Kidney (tissue), 13 donors: ENCODE measurements at regions not wholly inside any gene's neighbourhood (a gene's known extent, or its start where the extent isn't known, plus 50 kb on each side); places are given as distances from the start of the nearest gene placed in this dataset.
A peak's percentile ranks its signal among the peaks of the same experiment; 100 is the strongest.

Experiments
- DNase-seq, 5 donors: peaks; one replicate each; pipeline ENCODE4 v3.0.0-alpha.2; 2013 to 2020
- FAIRE-seq: peaks from 2 replicates; lab custom pipeline; 2012; peaks lifted over from hg19 to GRCh38; lab: Jason Lieb, UNC
- H3K27ac ChIP-seq, 2 donors: one replicate each; pipeline ENCODE4 v1.7.0; 2013; ENCODE audit warnings: low read depth in 2 of 2, low read length in 2 of 2, inconsistent platforms in 1 of 2
- H3K27me3 ChIP-seq: one replicate; pipeline ENCODE4 v1.7.1; 2013; ENCODE audit warnings: low read length, inconsistent platforms; ENCODE audit not compliant: control insufficient read depth, insufficient read depth
- H3K36me3 ChIP-seq, 3 donors: one replicate each; pipeline versions ENCODE4 v1.7.0 to v1.7.1; 2013; ENCODE audit warnings: low read length in 3 of 3, control low read depth in 1 of 3, inconsistent platforms in 1 of 3; ENCODE audit not compliant: insufficient read depth in 3 of 3, control insufficient read depth in 2 of 3
- H3K4me1 ChIP-seq, 3 donors: one replicate each; pipeline versions ENCODE4 v1.7.0 to v1.7.1; 2013; ENCODE audit warnings: low read length in 3 of 3, inconsistent platforms in 1 of 3, low read depth in 1 of 3; ENCODE audit not compliant: control insufficient read depth in 2 of 3, insufficient read depth in 2 of 3
- H3K4me3 ChIP-seq, 3 donors: one replicate each; pipeline versions ENCODE4 v1.7.0 to v1.8.1; 2013; ENCODE audit warnings: low read length in 3 of 3, control low read depth in 1 of 3, inconsistent platforms in 1 of 3
- H3K9ac ChIP-seq, 3 donors: one replicate each; pipeline versions ENCODE4 v1.7.0 to v1.7.1; 2013; ENCODE audit warnings: low read length in 3 of 3, control low read depth in 1 of 3, inconsistent platforms in 1 of 3
- H3K9me3 ChIP-seq, 3 donors: one replicate each; pipeline versions ENCODE4 v1.7.0 to v1.7.1; 2013; ENCODE audit warnings: low read length in 3 of 3, control low read depth in 1 of 3, inconsistent platforms in 1 of 3; ENCODE audit not compliant: control insufficient read depth in 2 of 3, insufficient read depth in 1 of 3
- intact Hi-C: fragments of 100-400 bp; cut with DNase I; formaldehyde crosslinking; loops from one replicate; pipeline ENCODE4 v1.11.1; 2022
- TF ChIP-seq, protein P1 (sequence below): IDR thresholded peaks from 3 replicates; pipeline ENCODE4 v1.5.1; 2012; ENCODE audit warnings: mild to moderate bottlenecking, moderate library complexity, borderline replicate concordance; ENCODE audit not compliant: insufficient read depth; ENCODE audit errors: extremely low read depth
- donor health status: control.
- donor health status: control.
- donor health status: control.
- donor health status: control.
- donor health status: control.
- donor health status: DM: yes; HTN: yes; CAD: no.
- donor health status: Normal renal cell carcinoma (clear cell type).

DNA sequence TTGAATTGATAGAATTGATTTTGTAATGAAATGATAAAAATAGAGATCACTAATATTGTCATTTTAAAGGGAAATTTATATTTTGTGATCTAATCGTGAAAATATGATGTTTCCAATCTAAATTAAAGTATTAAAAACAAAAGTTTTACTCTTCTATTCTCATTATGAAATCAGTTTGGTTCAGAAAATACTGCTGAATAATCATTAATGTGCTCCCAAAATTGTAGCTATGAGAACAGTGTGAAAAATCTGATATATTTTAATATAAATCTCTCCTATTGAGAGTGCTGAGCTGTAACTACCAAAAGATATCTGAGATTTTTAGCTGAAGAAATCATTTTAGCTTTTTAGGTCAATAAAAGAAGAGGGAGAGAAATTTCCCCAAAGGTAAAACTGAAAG, 287.5 kb upstream of the ANO3 start:
- Histone ChIP-seq H3K36me3 (no peaks in the 10 kb centered on the region), H3K27ac (no peak overlapping the region), H3K27me3 (no peaks in the 10 kb centered on the region), H3K4me1 (no peaks in the 10 kb centered on the region), H3K9me3 (no peaks in the 10 kb centered on the region), H3K4me3 (no peak overlapping the region), H3K9ac (no peak overlapping the region)
- TF ChIP-seq, protein P1, sequence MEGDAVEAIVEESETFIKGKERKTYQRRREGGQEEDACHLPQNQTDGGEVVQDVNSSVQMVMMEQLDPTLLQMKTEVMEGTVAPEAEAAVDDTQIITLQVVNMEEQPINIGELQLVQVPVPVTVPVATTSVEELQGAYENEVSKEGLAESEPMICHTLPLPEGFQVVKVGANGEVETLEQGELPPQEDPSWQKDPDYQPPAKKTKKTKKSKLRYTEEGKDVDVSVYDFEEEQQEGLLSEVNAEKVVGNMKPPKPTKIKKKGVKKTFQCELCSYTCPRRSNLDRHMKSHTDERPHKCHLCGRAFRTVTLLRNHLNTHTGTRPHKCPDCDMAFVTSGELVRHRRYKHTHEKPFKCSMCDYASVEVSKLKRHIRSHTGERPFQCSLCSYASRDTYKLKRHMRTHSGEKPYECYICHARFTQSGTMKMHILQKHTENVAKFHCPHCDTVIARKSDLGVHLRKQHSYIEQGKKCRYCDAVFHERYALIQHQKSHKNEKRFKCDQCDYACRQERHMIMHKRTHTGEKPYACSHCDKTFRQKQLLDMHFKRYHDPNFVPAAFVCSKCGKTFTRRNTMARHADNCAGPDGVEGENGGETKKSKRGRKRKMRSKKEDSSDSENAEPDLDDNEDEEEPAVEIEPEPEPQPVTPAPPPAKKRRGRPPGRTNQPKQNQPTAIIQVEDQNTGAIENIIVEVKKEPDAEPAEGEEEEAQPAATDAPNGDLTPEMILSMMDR: no peak
- intact Hi-C loops: no loop called here
- FAIRE-seq: peak; percentile 92
- DNase-seq: no peak

DNA sequence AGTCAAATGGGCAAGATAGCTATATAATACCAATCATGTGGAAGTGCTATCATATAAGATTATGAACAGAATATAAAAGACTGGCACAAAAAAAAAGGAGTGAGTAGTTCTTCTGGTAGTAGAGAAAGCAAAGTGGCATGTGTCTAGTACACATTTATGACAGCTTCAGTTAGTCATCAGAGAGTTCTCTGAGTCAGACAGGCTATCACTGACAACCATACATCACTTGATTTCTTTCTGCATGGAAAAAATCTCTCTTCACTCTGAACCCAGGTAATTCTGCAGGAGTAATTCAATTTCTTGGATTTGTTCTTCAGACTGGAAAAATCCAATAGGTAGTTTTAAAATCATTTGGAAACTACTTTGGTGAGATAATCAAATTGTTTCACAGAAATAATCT, 286.8 kb upstream of the ANO3 start:
- H3K27ac ChIP-seq: no peak overlapping the region
- H3K27me3 ChIP-seq: no peaks in the 10 kb centered on the region
- DNase-seq (no peak), FAIRE-seq (no peak)
- no peaks in the 10 kb centered on the region for H3K4me1 ChIP-seq
- intact Hi-C loops: no loop called here
- TF ChIP-seq, protein P1: no peak
- H3K4me3 ChIP-seq: no peak overlapping the region
- no peaks in the 10 kb centered on the region for H3K9me3 ChIP-seq
- no peaks in the 10 kb centered on the region for H3K36me3 ChIP-seq
- no peak overlapping the region for H3K9ac ChIP-seq

DNA sequence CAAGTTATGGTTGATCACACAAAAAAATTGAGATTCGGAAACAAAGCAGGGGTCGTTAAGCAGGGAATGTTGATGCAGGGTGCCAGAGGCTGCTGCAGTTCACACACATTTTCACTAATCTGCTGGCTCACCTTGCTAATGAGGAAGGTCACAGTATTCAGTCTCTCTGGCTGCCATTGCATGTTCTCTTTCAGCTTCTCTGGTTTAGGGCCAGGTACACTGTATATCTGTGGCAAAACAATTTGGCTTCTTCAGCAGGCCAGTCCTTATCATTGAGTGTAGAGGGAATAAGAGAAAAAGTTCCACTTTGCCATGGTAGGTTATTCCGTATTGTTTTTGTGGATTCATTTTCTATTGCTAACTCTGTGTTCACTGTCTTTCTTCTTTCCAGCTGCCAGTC, 283.7 kb upstream of the ANO3 start:
- Histone ChIP-seq H3K36me3 (no peaks in the 10 kb centered on the region), H3K27me3 (no peaks in the 10 kb centered on the region), H3K9me3 (no peaks in the 10 kb centered on the region), H3K4me3 (no peak overlapping the region), H3K9ac (no peak overlapping the region), H3K27ac (no peak overlapping the region), H3K4me1 (no peaks in the 10 kb centered on the region)
- intact Hi-C loops: no loop called here
- DNase-seq (no peak), FAIRE-seq (no peak)
- TF ChIP-seq, protein P1: no peak

DNA sequence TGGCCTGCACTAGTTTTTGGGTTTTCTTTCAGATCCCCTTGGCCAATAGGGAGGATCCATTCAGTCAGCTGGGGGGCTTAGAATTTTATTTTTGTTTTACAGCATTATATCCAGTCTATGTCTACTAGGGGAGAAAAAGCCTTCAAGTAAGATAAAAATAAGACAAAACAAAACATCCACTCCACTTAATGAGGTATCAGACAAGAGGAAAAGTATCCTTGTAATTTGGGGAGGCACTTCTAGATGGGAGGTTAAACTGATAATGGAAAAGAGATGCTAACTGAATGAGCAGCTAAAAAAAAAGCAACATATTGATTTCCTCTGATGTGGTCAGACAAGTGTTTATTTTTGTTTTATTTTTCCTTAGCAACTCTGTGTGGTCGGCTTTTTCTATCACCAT, 278.0 kb upstream of the ANO3 start:
- TF ChIP-seq, protein P1: no peak
- DNase-seq: no peak
- no peak overlapping the region for H3K4me3 ChIP-seq
- intact Hi-C loops: no loop called here
- no peak for FAIRE-seq
- no peak overlapping the region for H3K9ac ChIP-seq
- no peaks in the 10 kb centered on the region for H3K4me1 ChIP-seq
- H3K27ac ChIP-seq: no peak overlapping the region
- H3K36me3 ChIP-seq: no peaks in the 10 kb centered on the region
- no peaks in the 10 kb centered on the region for H3K27me3 ChIP-seq
- H3K9me3 ChIP-seq: no peaks in the 10 kb centered on the region
